HG02798 (cell line): ENCODE measurements at regions not wholly inside any gene's neighbourhood (a gene's known extent, or its start where the extent isn't known, plus 50 kb on each side); places are given as distances from the start of the nearest gene placed in this dataset.
"Not testable (repeated sequence)": the region's sequence is repeated elsewhere in the genome, so short reads cannot be mapped to it uniquely, and the experiment has no call there.

Experiments used
- ATAC-seq: cut with Tn5 transposase; IDR thresholded peaks from one replicate; pipeline ENCODE4 v1.9.1; 2021; ENCODE audit warnings: mild to moderate bottlenecking; ENCODE audit not compliant: unreplicated experiment, poor library complexity

- no peak for ATAC-seq
Observed at GRCh38 chr4:108473163-108473720, 147.1 kb upstream of the RPL34 start.

- ATAC-seq, result peak; percentile 99
Observed at GRCh38 chr4:108466936-108467902, 153.2 kb upstream of the RPL34 start.

DNA sequence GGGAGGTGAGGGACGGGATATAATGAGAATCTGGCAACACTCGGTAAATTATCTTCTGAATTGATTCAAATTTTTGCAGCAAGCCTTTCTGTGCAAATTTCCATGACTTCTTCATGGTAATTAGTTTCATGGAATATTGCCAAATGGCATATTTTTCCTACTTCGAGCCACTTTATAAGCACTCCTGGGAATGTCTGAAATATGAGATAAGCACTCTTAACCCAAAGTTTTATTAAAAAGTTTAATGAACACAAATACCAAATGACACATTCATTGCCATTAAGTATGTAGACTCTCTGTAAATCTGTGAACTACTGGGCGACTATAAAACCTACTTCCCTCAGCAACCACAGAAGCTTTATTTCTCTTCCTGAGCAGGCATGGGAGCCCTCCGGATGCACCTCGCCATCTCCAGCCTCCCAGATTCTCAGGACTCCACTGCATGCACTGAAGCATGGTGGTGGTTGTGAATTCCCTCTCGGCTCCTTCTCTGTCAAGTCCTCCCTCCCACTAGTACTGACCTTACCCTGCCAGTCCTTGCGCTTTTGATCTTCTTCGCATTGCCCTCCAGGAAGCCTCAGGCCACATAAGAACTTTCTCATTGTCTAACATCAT is 154.4 kb upstream of the RPL34 start:
- no peak for ATAC-seq

GRCh38 chr4:108458681-108459080 is 161.7 kb upstream of the RPL34 start:
- ATAC-seq, result no peak

- ATAC-seq, result no peak
Observed at GRCh38 chr4:108454227-108454626, 166.1 kb upstream of the RPL34 start.

- ATAC-seq, result no peak
Observed at GRCh38 chr4:108453366-108453765, 167.0 kb upstream of the RPL34 start.

DNA sequence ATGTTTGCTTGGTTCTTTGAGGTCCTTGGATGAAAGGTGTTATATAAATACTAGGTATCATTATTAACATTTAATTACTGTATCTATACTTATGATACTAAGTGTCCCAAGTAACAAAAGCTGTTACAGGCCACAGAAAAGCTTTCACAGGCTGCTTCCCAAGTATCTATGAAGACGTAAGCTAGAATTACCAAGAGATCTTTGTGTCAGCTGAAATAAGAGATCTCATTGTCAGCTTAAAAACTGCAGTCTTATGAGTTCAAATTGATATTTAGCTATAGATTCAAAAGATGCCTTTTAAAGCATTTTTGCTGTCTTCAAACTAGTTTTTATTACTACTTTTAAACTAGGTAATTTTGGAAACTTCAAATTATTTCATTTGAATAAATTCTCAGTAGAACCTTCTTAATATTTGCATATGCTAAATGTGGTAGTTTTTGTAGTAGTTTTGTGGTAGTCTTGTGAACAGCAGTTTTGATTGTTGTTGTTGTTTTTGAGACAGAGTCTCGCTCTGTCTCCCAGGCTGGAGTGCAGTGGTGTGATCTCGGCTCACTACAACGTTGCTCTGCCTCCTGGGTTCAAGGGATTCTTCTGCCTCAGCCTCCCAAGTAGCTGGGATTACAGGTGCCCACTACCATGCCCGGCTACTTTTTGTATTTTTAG is 170.0 kb upstream of the RPL34 start:
- peak; percentile 54 for ATAC-seq

DNA sequence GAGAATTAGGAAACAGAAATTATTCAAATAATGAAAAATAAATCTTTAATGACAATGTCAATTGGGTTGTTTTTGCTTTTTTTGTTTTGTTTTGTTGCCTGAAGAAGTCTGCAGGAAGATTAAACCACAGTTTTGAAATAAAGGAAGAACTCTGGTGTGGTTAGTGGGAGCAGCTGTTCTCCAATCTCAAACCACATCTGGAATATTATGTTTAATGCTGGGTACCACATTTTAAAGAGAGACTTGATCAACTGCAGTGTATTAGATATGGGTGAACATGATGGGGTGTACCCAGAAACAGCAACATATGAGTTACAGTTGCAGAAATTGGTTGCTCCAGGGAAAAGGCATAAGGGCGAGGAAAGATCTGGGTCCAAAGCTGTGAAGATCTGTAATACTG is 171.2 kb upstream of the RPL34 start:
- ATAC-seq, result no peak

GRCh38 chr4:108446556-108446955 is 173.8 kb upstream of the RPL34 start:
- no peak for ATAC-seq

DNA sequence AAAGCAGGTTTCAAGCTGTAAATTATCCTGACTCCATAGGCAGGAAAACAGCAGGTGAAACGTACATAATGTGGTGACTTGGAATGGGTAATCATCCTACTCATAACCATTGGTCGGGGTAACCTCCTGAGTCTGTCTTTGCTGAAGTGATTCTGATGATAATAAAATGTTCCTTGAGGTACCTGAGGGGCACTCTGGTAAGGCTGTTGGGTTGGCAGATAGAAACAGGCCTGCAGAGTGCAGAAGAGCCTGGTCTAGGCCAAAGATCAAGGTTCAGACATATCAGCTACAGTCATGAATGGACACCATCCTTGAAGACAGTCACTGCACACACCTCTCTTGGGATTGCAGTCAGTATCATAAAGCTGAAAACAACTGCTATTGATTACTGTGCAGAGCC is 174.7 kb upstream of the RPL34 start:
- ATAC-seq, result no peak

- ATAC-seq, result no peak
Observed at GRCh38 chr4:108443585-108443984, 176.8 kb upstream of the RPL34 start.

DNA sequence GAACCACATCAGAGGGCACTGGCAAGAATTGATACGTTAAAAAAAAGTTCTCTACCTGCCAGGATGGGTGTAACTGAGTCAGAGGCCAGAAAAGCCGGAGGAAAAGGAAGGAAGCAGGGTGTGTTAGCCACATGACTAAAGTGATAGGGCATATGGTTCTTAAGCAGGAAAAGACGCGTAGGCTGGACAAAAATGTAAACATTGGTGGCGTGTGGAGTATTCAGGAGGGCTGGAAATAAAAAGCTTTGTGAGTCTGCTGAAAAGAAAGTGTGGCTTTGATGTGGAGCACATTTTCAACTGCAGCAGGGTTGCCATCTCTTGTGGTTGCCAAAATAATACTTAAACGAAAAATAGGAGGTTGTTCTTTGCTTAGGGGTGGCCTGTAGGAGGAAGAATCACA is 186.5 kb upstream of the RPL34 start:
- ATAC-seq, result no peak

DNA sequence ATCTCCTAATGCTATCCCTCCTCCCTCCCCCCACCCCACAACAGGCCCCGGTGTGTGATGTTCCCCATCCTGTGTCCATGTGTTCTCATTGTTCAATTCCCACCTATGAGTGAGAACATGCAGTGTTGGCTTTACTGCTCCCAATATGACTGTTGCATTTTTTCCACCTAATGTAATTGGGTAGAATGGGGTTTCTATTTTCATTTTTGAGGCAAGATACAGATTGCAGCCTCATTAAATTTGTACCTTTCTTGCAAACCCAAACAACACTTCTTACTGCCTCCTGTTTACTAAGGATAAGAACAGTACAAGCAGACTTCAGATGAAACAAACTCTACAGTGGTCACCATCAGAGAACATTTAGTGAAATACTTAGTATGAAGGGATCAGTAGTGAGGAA is 187.0 kb upstream of the RPL34 start:
- ATAC-seq, result not testable (repeated sequence)

GRCh38 chr4:108432418-108432817 is 188.0 kb upstream of the RPL34 start:
- no peak for ATAC-seq

- no peak for ATAC-seq
Observed at GRCh38 chr4:108431986-108432385, 188.4 kb upstream of the RPL34 start.

- ATAC-seq, result no peak
Observed at GRCh38 chr4:108430921-108431320, 189.5 kb upstream of the RPL34 start.

DNA sequence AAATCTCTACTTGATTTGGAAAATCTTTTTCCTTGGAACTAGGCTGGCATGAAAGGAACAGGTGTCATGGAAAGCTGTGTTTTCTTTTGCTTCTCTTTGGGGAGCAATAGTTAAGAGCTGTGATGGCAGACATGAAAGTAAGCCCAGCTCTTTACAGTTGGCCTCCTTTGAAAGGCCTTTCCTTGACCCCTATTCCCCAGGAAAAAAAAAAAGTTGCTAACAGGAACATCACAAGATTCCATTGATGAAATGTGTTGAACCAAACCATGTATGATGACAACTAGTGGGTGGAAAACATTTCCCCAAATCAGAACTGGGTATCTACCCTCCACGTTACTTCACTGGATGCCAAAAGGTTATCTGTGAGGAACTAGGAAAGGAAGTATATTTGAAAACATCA is 190.7 kb upstream of the RPL34 start:
- no peak for ATAC-seq

GRCh38 chr4:108428923-108429322 is 191.5 kb upstream of the RPL34 start:
- ATAC-seq, result no peak

DNA sequence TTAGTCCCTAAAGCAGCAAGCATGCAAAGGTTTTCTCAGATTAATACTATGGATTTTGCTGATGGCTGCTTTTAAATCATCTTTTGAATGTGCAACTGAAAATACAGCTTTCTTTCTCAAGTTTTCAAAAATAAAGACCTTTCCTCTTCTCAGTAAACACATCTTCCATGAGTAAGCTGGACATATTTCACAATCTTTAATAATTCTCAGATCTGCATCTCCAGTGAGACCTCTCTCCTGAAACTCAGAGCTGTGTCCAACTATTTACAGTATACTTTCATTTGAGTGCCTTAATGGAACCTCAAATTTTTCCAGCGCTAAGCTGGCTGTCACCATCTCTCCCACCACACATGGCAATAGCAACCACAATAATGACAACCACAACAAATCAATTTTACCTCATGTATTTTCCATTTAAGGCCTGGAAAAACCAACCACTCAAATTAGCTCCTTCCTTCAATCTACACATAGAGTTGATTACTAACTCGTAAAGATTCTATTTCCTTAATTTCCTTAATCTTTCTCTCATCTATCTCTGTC is 192.4 kb upstream of the RPL34 start:
- ATAC-seq, result no peak

DNA sequence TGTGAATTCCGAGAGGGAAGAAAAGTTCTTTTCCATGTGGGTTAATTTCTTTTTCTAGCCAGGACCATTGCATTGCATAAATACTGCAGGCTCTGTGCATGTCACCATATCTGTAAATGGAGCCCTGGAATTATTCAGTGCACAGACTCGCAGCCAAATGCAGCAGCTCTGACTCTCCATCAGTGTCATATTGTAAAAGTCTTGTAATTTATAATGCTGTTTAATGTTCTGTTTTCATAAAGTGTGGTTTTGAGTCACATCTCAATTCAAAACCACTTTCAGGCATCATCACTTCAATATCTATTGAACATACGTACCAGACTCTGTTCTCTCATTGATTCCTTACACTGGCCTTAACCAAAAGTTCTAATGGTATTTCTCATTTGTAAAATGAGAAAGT is 193.9 kb upstream of the RPL34 start:
- ATAC-seq, result no peak

GRCh38 chr4:108425988-108426387 is 194.4 kb upstream of the RPL34 start:
- no peak for ATAC-seq
